Sigmoid colon (tissue), 6 donors: ENCODE measurements at regions not wholly inside any gene's neighbourhood (a gene's known extent, or its start where the extent isn't known, plus 50 kb on each side); places are given as distances from the start of the nearest gene placed in this dataset.
"Not testable (repeated sequence)": the region's sequence is repeated elsewhere in the genome, so short reads cannot be mapped to it uniquely, and the experiment has no call there.

Experiments
- DNase-seq: peaks from one replicate; pipeline ENCODE4 v3.0.0-alpha.2; 2019
- H3K27ac ChIP-seq, 4 donors: fragments of 200-600 bp; sonication (generic); one replicate each; pipeline ENCODE4 v1.5.1; 2016 to 2019; ENCODE audit warnings: mild to moderate bottlenecking in 1 of 4
- H3K27me3 ChIP-seq, 3 donors: fragments of 200-600 bp; sonication (generic); one replicate each; pipeline ENCODE4 v1.5.1; 2019; ENCODE audit warnings: mild to moderate bottlenecking in 1 of 3
- H3K36me3 ChIP-seq, 4 donors: fragments of 200-600 bp; sonication (generic); one replicate each; pipeline ENCODE4 v1.5.1; 2016 to 2019
- H3K4me1 ChIP-seq, 4 donors: fragments of 200-600 bp; sonication (generic); one replicate each; pipeline ENCODE4 v1.5.1; 2017 to 2019
- H3K4me3 ChIP-seq, 4 donors: fragments of 200-600 bp; sonication (generic); one replicate each; pipeline ENCODE4 v1.5.1; 2017 to 2019; ENCODE audit warnings: mild to moderate bottlenecking in 2 of 4, moderate library complexity in 1 of 4
- H3K9me3 ChIP-seq, 4 donors: fragments of 200-600 bp in 3 of 4; sonication (generic) in 3 of 4; one replicate each; pipeline versions ENCODE4 v1.5.1 to v1.6.1; 2013 to 2019
- CTCF ChIP-seq, 4 experiments: fragments of 450-650 bp in 3 of 4; fragments of 200-600 bp in 1 of 4; IDR thresholded peaks; one replicate each; pipeline ENCODE4 v1.5.1; 2016 to 2019; ENCODE audit warnings: antibody characterized with exemption in 4 of 4, mild to moderate bottlenecking in 3 of 4, moderate library complexity in 2 of 4
- EP300 ChIP-seq, 4 donors: sonication (generic); formaldehyde crosslinking; IDR thresholded peaks; one replicate each; pipeline ENCODE4 v1.6.1; 2017; ENCODE audit warnings: antibody characterized with exemption in 4 of 4
- POLR2A ChIP-seq, 2 donors: fragments of 450-650 bp; IDR thresholded peaks; one replicate each; pipeline ENCODE4 v1.6.1; 2016; ENCODE audit warnings: antibody characterized with exemption in 2 of 2, mild to moderate bottlenecking in 2 of 2, moderate library complexity in 2 of 2
- POLR2AphosphoS5 ChIP-seq, 4 donors: sonication (generic); formaldehyde crosslinking; IDR thresholded peaks; one replicate each; pipeline ENCODE4 v1.6.1; 2017; ENCODE audit warnings: antibody characterized with exemption in 4 of 4
- WGBS, 2 donors: extraction: QIAGEN DNeasy Blood & Tissue Kit; methylation state at CpG; one replicate each; pipeline ENCODE4 v1.1.7; 2013; 5-methylcytosine and 5-hydroxymethylcytosine counted together
- intact Hi-C: fragments of 100-400 bp; cut with DNase I; formaldehyde crosslinking; loops from one replicate; pipeline ENCODE4 v1.15.1; 2023
- donor health status: healthy with polysubstance abuse.
- donor health status: healthy.

- Histone ChIP-seq H3K27ac (peak overlapping the region in 1 of 4 donors; percentile 14), H3K4me1 (peaks cover 0 to 22% (median 10%) of the 10 kb centered on the region in 4 donors), H3K27me3 (no peaks in the 10 kb centered on the region), H3K4me3 (no peak overlapping the region), H3K9me3 (no peaks in the 10 kb centered on the region), H3K36me3 (no peaks in the 10 kb centered on the region)
- TF ChIP-seq CTCF (IDR thresholded peaks at IDR 0.05), result no peak
- TF ChIP-seq EP300 (IDR thresholded peaks at IDR 0.05), result no peak
- no peak for TF ChIP-seq POLR2AphosphoS5 (IDR thresholded peaks at IDR 0.05)
- no peak for TF ChIP-seq POLR2A (IDR thresholded peaks at IDR 0.05)
- no peak for DNase-seq
- intact Hi-C loops, result no loop called here
- 55 to 74% methylated on average over 12 of the region's 12 CpGs for WGBS, 2 donors
These were observed 69.5 kb upstream of the PODXL start for GRCh38 chr7:131625817-131626372.

GRCh38 chr7:131625345-131625744 is 68.9 kb upstream of the PODXL start:
- intact Hi-C loops, H3K36me3 ChIP-seq, DNase-seq, H3K9me3 ChIP-seq, H3K4me3 ChIP-seq, H3K27me3 ChIP-seq: not testable (repeated sequence)
- peaks cover 0 to 27% (median 12%) of the 10 kb centered on the region in 4 donors for H3K4me1 ChIP-seq
- H3K27ac ChIP-seq, result peak overlapping the region in 1 of 4 donors; percentile 14
- 92 to 93% methylated on average over 9 of the region's 9 CpGs for WGBS, 2 donors

GRCh38 chr7:131624536-131624935 is 68.1 kb upstream of the PODXL start:
- intact Hi-C loops, result no loop called here
- WGBS, 2 donors, result 85% methylated on average over 7 of the region's 7 CpGs
- Histone ChIP-seq H3K4me3 (no peak overlapping the region), H3K27ac (no peak overlapping the region), H3K9me3 (no peaks in the 10 kb centered on the region), H3K4me1 (peaks cover 0 to 30% (median 12%) of the 10 kb centered on the region in 4 donors), H3K27me3 (no peaks in the 10 kb centered on the region), H3K36me3 (no peaks in the 10 kb centered on the region)
- DNase-seq, result no peak
- TF ChIP-seq POLR2AphosphoS5 (IDR thresholded peaks at IDR 0.05), result no peak

- peak in 1 of 4 donors; percentile 26 for TF ChIP-seq POLR2AphosphoS5 (IDR thresholded peaks at IDR 0.05)
- no peak for TF ChIP-seq EP300 (IDR thresholded peaks at IDR 0.05)
- no peak overlapping the region for H3K4me3 ChIP-seq
These were observed 66.7 kb upstream of the PODXL start for GRCh38 chr7:131623154-131623553.

GRCh38 chr7:131621652-131622051 is 65.2 kb upstream of the PODXL start:
- 49 to 65% methylated on average over 2 of the region's 2 CpGs for WGBS, 2 donors
- H3K36me3 ChIP-seq, result no peaks in the 10 kb centered on the region
- H3K9me3 ChIP-seq, result no peaks in the 10 kb centered on the region
- peak overlapping the region in 3 of 4 donors; percentile 40 to 66 (median 42) for H3K27ac ChIP-seq
- H3K4me1 ChIP-seq, result peaks cover 0 to 30% (median 12%) of the 10 kb centered on the region in 4 donors
- DNase-seq, result no peak
- TF ChIP-seq EP300 (IDR thresholded peaks at IDR 0.05) (no peak), CTCF (IDR thresholded peaks at IDR 0.05) (no peak), POLR2A (IDR thresholded peaks at IDR 0.05) (no peak), POLR2AphosphoS5 (IDR thresholded peaks at IDR 0.05) (no peak)
- H3K27me3 ChIP-seq, result no peaks in the 10 kb centered on the region
- H3K4me3 ChIP-seq, result no peak overlapping the region
- intact Hi-C loops, result no loop called here

More at GRCh38 chr7:131623154-131623553, 66.7 kb upstream of the PODXL start:
- DNase-seq, result no peak
- intact Hi-C loops, result no loop called here
- no peaks in the 10 kb centered on the region for H3K9me3 ChIP-seq
- no peaks in the 10 kb centered on the region for H3K27me3 ChIP-seq
- WGBS, 2 donors, result 12 to 38% methylated on average over 10 of the region's 10 CpGs
- H3K4me1 ChIP-seq, result peaks cover 0 to 30% (median 12%) of the 10 kb centered on the region in 4 donors
- H3K27ac ChIP-seq, result peak overlapping the region in 1 of 4 donors; percentile 18
- H3K36me3 ChIP-seq, result no peaks in the 10 kb centered on the region

- no peak for DNase-seq
- no peaks in the 10 kb centered on the region for H3K36me3 ChIP-seq
- WGBS, 2 donors, result 53 to 67% methylated on average over 8 of the region's 8 CpGs
- intact Hi-C loops, result no loop called here
- no peak overlapping the region for H3K4me3 ChIP-seq
- H3K4me1 ChIP-seq, result peaks cover 0 to 27% (median 12%) of the 10 kb centered on the region in 4 donors
- H3K9me3 ChIP-seq, result no peaks in the 10 kb centered on the region
- TF ChIP-seq EP300 (IDR thresholded peaks at IDR 0.05), result no peak
- no peak for TF ChIP-seq POLR2A (IDR thresholded peaks at IDR 0.05)
- no peak for TF ChIP-seq POLR2AphosphoS5 (IDR thresholded peaks at IDR 0.05)
- no peak for TF ChIP-seq CTCF (IDR thresholded peaks at IDR 0.05)
- no peaks in the 10 kb centered on the region for H3K27me3 ChIP-seq
- peak overlapping the region in 3 of 4 donors; percentile 40 to 66 (median 42) for H3K27ac ChIP-seq
These were observed 64.5 kb upstream of the PODXL start for GRCh38 chr7:131620673-131621609.
